ENCODE measurements at regions not wholly inside any gene's neighbourhood (a gene's known extent, or its start where the extent isn't known, plus 50 kb on each side); places are given as distances from the start of the nearest gene placed in this dataset.

DNA sequence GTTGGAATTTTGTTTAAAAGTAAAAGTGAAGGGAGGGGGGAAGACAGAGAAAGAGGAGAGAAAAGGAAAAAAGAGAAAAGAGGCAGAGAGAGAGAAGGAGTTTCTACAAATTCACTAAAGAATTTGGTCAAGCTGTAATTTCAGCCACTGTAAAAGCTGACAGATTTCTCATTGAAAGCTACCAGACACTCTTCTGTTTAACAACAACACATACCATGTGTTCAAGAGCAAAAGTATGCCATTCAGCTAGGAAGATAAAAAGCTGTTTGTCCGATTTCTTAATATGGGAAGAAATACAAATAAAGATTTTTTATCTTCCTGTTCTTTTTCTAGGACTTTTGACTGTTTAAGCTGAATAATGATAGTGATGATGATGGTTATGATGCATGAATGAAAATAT, 204.8 kb upstream of the RSPO3 start:
- Histone ChIP-seq H3K79me1 (ENCODE audit: low read depth in 1 of 2, low read length in 2 of 2) (no peaks in the 10 kb centered on the region), H3K27me3 (ENCODE audit: control insufficient read depth, insufficient read depth, low read length) (no peaks in the 10 kb centered on the region), H3K36me3 (ENCODE audit: control insufficient read depth, insufficient read depth, low read length) (no peaks in the 10 kb centered on the region), H2AK5ac (ENCODE audit: low read depth, low read length) (no peak overlapping the region), H3K18ac (ENCODE audit: low read depth, low read length) (no peak overlapping the region), H4K91ac (ENCODE audit: insufficient read depth, low read depth, low read length) (no peak overlapping the region), H3K9ac (ENCODE audit: low read depth, low read length) (no peak overlapping the region), H4K5ac (ENCODE audit: low read depth, low read length) (no peak overlapping the region), H3K4me3 (ENCODE audit: insufficient read depth, low read depth, low read length) (no peak overlapping the region), H2BK5ac (ENCODE audit: low read depth, low read length, poor library complexity, severe bottlenecking) (no peak overlapping the region), H3K14ac (replicated peaks; ENCODE audit: low read depth, low read length) (no peak overlapping the region), H2BK20ac (ENCODE audit: low read depth, low read length) (no peak overlapping the region), H4K8ac (ENCODE audit: low read depth in 2 of 2, low read length in 2 of 2) (no peak overlapping the region), H3K27ac (ENCODE audit: insufficient read depth, low read length) (no peak overlapping the region), H3K56ac (ENCODE audit: extremely low read depth, insufficient read depth, low read length) (no peak overlapping the region), H2BK120ac (ENCODE audit: low read depth, low read length) (no peak overlapping the region), H3K9me3 (ENCODE audit: control insufficient read depth, insufficient read depth, low read length) (no peaks in the 10 kb centered on the region), H2AK9ac (replicated peaks; ENCODE audit: low read depth, low read length, poor library complexity) (no peak overlapping the region), H3K23ac (ENCODE audit: low read depth, low read length) (no peak overlapping the region), H2AFZ (replicated peaks; ENCODE audit: low read length, poor library complexity) (no peak overlapping the region), H3K4me2 (ENCODE audit: low read depth, low read length) (no peak overlapping the region), H3K4me1 (ENCODE audit: control insufficient read depth, insufficient read depth, low read length) (no peaks in the 10 kb centered on the region), H4K20me1 (ENCODE audit: insufficient read depth, low read length) (no peaks in the 10 kb centered on the region), H3K4ac (ENCODE audit: low read depth, low read length) (no peak overlapping the region), H3K9me1 (ENCODE audit: insufficient read depth, low read length) (no peaks in the 10 kb centered on the region), H2BK15ac (ENCODE audit: low read depth, low read length) (no peak overlapping the region)
- DNase-seq (no peak), ATAC-seq (ENCODE audit: low read depth) (no peak)
- in situ Hi-C loops (cut with MboI; ENCODE audit: low sequenced_read_pairs) (no loop called here), dilution Hi-C loops (cut with HindIII; ENCODE audit: low sequenced_read_pairs, unreplicated experiment) (no loop called here), intact Hi-C loops (cut with micrococcal nuclease) (no loop called here)
- POLR2A ChIA-PET (ENCODE audit: unreplicated experiment), result no interaction called here
- BruUV-seq (replicated peaks), result no TSS peak
- TF ChIP-seq NFE2L2 (IDR thresholded peaks at IDR 0.05; ENCODE audit: low read depth, low read length) (no peak), MAFK (IDR thresholded peaks at IDR 0.05; ENCODE audit: low read depth, low read length) (no peak), RCOR1 (IDR thresholded peaks at IDR 0.05; ENCODE audit: insufficient replicate concordance, low read length) (no peak), MXI1 (IDR thresholded peaks at IDR 0.05; ENCODE audit: borderline replicate concordance, low read depth, low read length) (no peak), CEBPB (IDR thresholded peaks at IDR 0.05; ENCODE audit: low read depth, low read length) (no peak), FOS (IDR thresholded peaks at IDR 0.05; ENCODE audit: low read depth, low read length) (no peak), SMC3 (IDR thresholded peaks at IDR 0.05; ENCODE audit: low read depth, low read length) (no peak)
- TF ChIP-seq, protein P1, sequence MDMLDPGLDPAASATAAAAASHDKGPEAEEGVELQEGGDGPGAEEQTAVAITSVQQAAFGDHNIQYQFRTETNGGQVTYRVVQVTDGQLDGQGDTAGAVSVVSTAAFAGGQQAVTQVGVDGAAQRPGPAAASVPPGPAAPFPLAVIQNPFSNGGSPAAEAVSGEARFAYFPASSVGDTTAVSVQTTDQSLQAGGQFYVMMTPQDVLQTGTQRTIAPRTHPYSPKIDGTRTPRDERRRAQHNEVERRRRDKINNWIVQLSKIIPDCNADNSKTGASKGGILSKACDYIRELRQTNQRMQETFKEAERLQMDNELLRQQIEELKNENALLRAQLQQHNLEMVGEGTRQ (IDR thresholded peaks at IDR 0.05; ENCODE audit: low read depth, low read length), result no peak
- TF ChIP-seq, protein P2, sequence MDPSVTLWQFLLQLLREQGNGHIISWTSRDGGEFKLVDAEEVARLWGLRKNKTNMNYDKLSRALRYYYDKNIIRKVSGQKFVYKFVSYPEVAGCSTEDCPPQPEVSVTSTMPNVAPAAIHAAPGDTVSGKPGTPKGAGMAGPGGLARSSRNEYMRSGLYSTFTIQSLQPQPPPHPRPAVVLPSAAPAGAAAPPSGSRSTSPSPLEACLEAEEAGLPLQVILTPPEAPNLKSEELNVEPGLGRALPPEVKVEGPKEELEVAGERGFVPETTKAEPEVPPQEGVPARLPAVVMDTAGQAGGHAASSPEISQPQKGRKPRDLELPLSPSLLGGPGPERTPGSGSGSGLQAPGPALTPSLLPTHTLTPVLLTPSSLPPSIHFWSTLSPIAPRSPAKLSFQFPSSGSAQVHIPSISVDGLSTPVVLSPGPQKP (IDR thresholded peaks at IDR 0.05; ENCODE audit: borderline replicate concordance, low read depth, low read length), result no peak
- CTCF ChIA-PET, result no interaction called here
- no CpG with 5 or more reads among the region's 1 CpG for WGBS, 2 experiments (ENCODE audit: extremely low coverage in 2 of 2, insufficient read length in 1 of 2)
